Tongue (tissue), 1 donor: ENCODE measurements at regions not wholly inside any gene's neighbourhood (a gene's known extent, or its start where the extent isn't known, plus 50 kb on each side); places are given as distances from the start of the nearest gene placed in this dataset.

Experiments
- DNase-seq: peaks from one replicate; pipeline ENCODE4 v3.0.0-alpha.2; 2015

- DNase-seq = no peak
Measured at GRCh38 chr18:39419315-39419714, 1853.7 kb upstream of the CELF4 start.

- no peak for DNase-seq
Measured at GRCh38 chr18:39415471-39415870, 1849.9 kb upstream of the CELF4 start.

GRCh38 chr18:39414009-39414700 lies 1848.6 kb upstream of the CELF4 start:
- DNase-seq = no peak

GRCh38 chr18:39406941-39407340 lies 1841.3 kb upstream of the CELF4 start:
- DNase-seq = no peak

- DNase-seq = no peak
Measured at GRCh38 chr18:39403121-39403520, 1837.5 kb upstream of the CELF4 start.

- no peak for DNase-seq
Measured at GRCh38 chr18:39399662-39400061, 1834.1 kb upstream of the CELF4 start.

- DNase-seq = no peak
Measured at GRCh38 chr18:39396168-39396567, 1830.6 kb upstream of the CELF4 start.

- DNase-seq = no peak
Measured at GRCh38 chr18:39389800-39390379, 1824.3 kb upstream of the CELF4 start.

- no peak for DNase-seq
Measured at GRCh38 chr18:39380866-39381265, 1815.3 kb upstream of the CELF4 start.

- no peak for DNase-seq
Measured at GRCh38 chr18:39380186-39380725, 1814.7 kb upstream of the CELF4 start.

GRCh38 chr18:39375066-39375465 lies 1809.5 kb upstream of the CELF4 start:
- DNase-seq = no peak

- no peak for DNase-seq
Measured at GRCh38 chr18:39371996-39372395, 1806.4 kb upstream of the CELF4 start.

GRCh38 chr18:39366656-39367055 lies 1801.1 kb upstream of the CELF4 start:
- no peak for DNase-seq

- DNase-seq = no peak
Measured at GRCh38 chr18:39365836-39366485, 1800.4 kb upstream of the CELF4 start.

- DNase-seq = no peak
Measured at GRCh38 chr18:39360072-39360471, 1794.5 kb upstream of the CELF4 start.

GRCh38 chr18:39359636-39360035 lies 1794.0 kb upstream of the CELF4 start:
- no peak for DNase-seq

GRCh38 chr18:39350945-39351344 lies 1785.3 kb upstream of the CELF4 start:
- no peak for DNase-seq

GRCh38 chr18:39349801-39350200 lies 1784.2 kb upstream of the CELF4 start:
- DNase-seq = no peak

GRCh38 chr18:39348757-39349156 lies 1783.2 kb upstream of the CELF4 start:
- no peak for DNase-seq

GRCh38 chr18:39347701-39348100 lies 1782.1 kb upstream of the CELF4 start:
- DNase-seq = no peak

GRCh38 chr18:39346916-39347315 lies 1781.3 kb upstream of the CELF4 start:
- no peak for DNase-seq

- DNase-seq = no peak
Measured at GRCh38 chr18:39345321-39345720, 1779.7 kb upstream of the CELF4 start.

- DNase-seq = no peak
Measured at GRCh38 chr18:39344487-39344886, 1778.9 kb upstream of the CELF4 start.

GRCh38 chr18:39341129-39341528 lies 1775.5 kb upstream of the CELF4 start:
- DNase-seq = no peak
